Duodenal mucosa (tissue), 2 donors: ENCODE measurements at regions not wholly inside any gene's neighbourhood (a gene's known extent, or its start where the extent isn't known, plus 50 kb on each side); places are given as distances from the start of the nearest gene placed in this dataset.

Experiments used
- H3K27ac ChIP-seq: one replicate; pipeline ENCODE4 v1.7.0; 2013; ENCODE audit warnings: low read depth, low read length
- H3K27me3 ChIP-seq, 2 donors: one replicate each; pipeline ENCODE4 v1.7.0; 2013; ENCODE audit warnings: low read length in 2 of 2, control low read depth in 1 of 2; ENCODE audit not compliant: insufficient read depth in 2 of 2, control insufficient read depth in 1 of 2
- H3K36me3 ChIP-seq, 2 donors: one replicate each; pipeline ENCODE4 v1.7.0; 2013; ENCODE audit warnings: low read length in 2 of 2, control low read depth in 1 of 2; ENCODE audit not compliant: insufficient read depth in 2 of 2, control insufficient read depth in 1 of 2
- H3K4me1 ChIP-seq, 2 donors: one replicate each; pipeline ENCODE4 v1.7.0; 2013; ENCODE audit warnings: low read length in 2 of 2, control low read depth in 1 of 2; ENCODE audit not compliant: insufficient read depth in 2 of 2, control insufficient read depth in 1 of 2
- H3K4me3 ChIP-seq, 2 donors: one replicate each; pipeline ENCODE4 v1.7.0; 2013; ENCODE audit warnings: low read length in 2 of 2, low read depth in 1 of 2
- H3K9ac ChIP-seq, 2 donors: one replicate each; pipeline ENCODE4 v1.7.0; 2013; ENCODE audit warnings: low read length in 2 of 2, low read depth in 1 of 2
- H3K9me3 ChIP-seq, 2 donors: one replicate each; pipeline ENCODE4 v1.7.0; 2013; ENCODE audit warnings: low read length in 2 of 2, control low read depth in 1 of 2; ENCODE audit not compliant: control insufficient read depth in 1 of 2

GRCh38 chr14:30786701-30787100 is 87.7 kb upstream of the COCH start:
- H3K27ac ChIP-seq: no peak overlapping the region
- no peak overlapping the region for H3K9ac ChIP-seq
- H3K4me3 ChIP-seq: no peak overlapping the region
- no peaks in the 10 kb centered on the region for H3K27me3 ChIP-seq
- H3K4me1 ChIP-seq: no peaks in the 10 kb centered on the region
- H3K9me3 ChIP-seq: no peaks in the 10 kb centered on the region
- no peaks in the 10 kb centered on the region for H3K36me3 ChIP-seq

GRCh38 chr14:30790827-30791226 is 83.5 kb upstream of the COCH start:
- Histone ChIP-seq H3K36me3 (no peaks in the 10 kb centered on the region), H3K4me3 (no peak overlapping the region)

GRCh38 chr14:30791522-30792351 is 82.6 kb upstream of the COCH start:
- H3K27ac ChIP-seq: no peak overlapping the region
- H3K4me1 ChIP-seq: no peaks in the 10 kb centered on the region
- no peaks in the 10 kb centered on the region for H3K36me3 ChIP-seq
- no peaks in the 10 kb centered on the region for H3K9me3 ChIP-seq
- no peak overlapping the region for H3K9ac ChIP-seq
- H3K27me3 ChIP-seq: no peaks in the 10 kb centered on the region
- no peak overlapping the region for H3K4me3 ChIP-seq

More at GRCh38 chr14:30790827-30791226, 83.5 kb upstream of the COCH start:
- Histone ChIP-seq H3K9ac (no peak overlapping the region), H3K4me1 (no peaks in the 10 kb centered on the region), H3K9me3 (no peaks in the 10 kb centered on the region), H3K27me3 (no peaks in the 10 kb centered on the region), H3K27ac (no peak overlapping the region)

GRCh38 chr14:30796707-30797106 is 77.7 kb upstream of the COCH start:
- no peaks in the 10 kb centered on the region for H3K36me3 ChIP-seq
- no peak overlapping the region for H3K4me3 ChIP-seq
- H3K27ac ChIP-seq: no peak overlapping the region
- no peaks in the 10 kb centered on the region for H3K27me3 ChIP-seq
- H3K9me3 ChIP-seq: no peaks in the 10 kb centered on the region
- H3K9ac ChIP-seq: no peak overlapping the region
- H3K4me1 ChIP-seq: no peaks in the 10 kb centered on the region

- Histone ChIP-seq H3K9me3 (no peaks in the 10 kb centered on the region), H3K4me1 (no peaks in the 10 kb centered on the region), H3K4me3 (no peak overlapping the region)
Measured at GRCh38 chr14:30798516-30798915, 75.8 kb upstream of the COCH start.

GRCh38 chr14:30798961-30799360 is 75.4 kb upstream of the COCH start:
- Histone ChIP-seq H3K36me3 (no peaks in the 10 kb centered on the region), H3K9me3 (no peaks in the 10 kb centered on the region), H3K27ac (no peak overlapping the region), H3K4me3 (no peak overlapping the region), H3K4me1 (no peaks in the 10 kb centered on the region), H3K27me3 (no peaks in the 10 kb centered on the region), H3K9ac (no peak overlapping the region)

More at GRCh38 chr14:30798516-30798915, 75.8 kb upstream of the COCH start:
- Histone ChIP-seq H3K9ac (no peak overlapping the region), H3K36me3 (no peaks in the 10 kb centered on the region), H3K27ac (no peak overlapping the region), H3K27me3 (no peaks in the 10 kb centered on the region)

GRCh38 chr14:30799933-30800332 is 74.4 kb upstream of the COCH start:
- no peaks in the 10 kb centered on the region for H3K4me1 ChIP-seq
- no peaks in the 10 kb centered on the region for H3K9me3 ChIP-seq
- H3K36me3 ChIP-seq: no peaks in the 10 kb centered on the region
- no peak overlapping the region for H3K4me3 ChIP-seq
- H3K27ac ChIP-seq: no peak overlapping the region
- no peak overlapping the region for H3K9ac ChIP-seq
- no peaks in the 10 kb centered on the region for H3K27me3 ChIP-seq

- no peaks in the 10 kb centered on the region for H3K27me3 ChIP-seq
- H3K36me3 ChIP-seq: no peaks in the 10 kb centered on the region
- H3K27ac ChIP-seq: no peak overlapping the region
- no peaks in the 10 kb centered on the region for H3K9me3 ChIP-seq
- H3K4me1 ChIP-seq: no peaks in the 10 kb centered on the region
- no peak overlapping the region for H3K4me3 ChIP-seq
- no peak overlapping the region for H3K9ac ChIP-seq
Measured at GRCh38 chr14:30803185-30803584, 71.2 kb upstream of the COCH start.

GRCh38 chr14:30805284-30805683 is 69.1 kb upstream of the COCH start:
- Histone ChIP-seq H3K4me1 (no peaks in the 10 kb centered on the region), H3K9me3 (no peaks in the 10 kb centered on the region), H3K9ac (no peak overlapping the region), H3K36me3 (no peaks in the 10 kb centered on the region), H3K27ac (no peak overlapping the region), H3K27me3 (no peaks in the 10 kb centered on the region), H3K4me3 (no peak overlapping the region)

- H3K4me3 ChIP-seq: no peak overlapping the region
Measured at GRCh38 chr14:30808576-30808975, 65.8 kb upstream of the COCH start.

More at GRCh38 chr14:30808576-30808975, 65.8 kb upstream of the COCH start:
- Histone ChIP-seq H3K9me3 (no peaks in the 10 kb centered on the region), H3K36me3 (no peaks in the 10 kb centered on the region), H3K9ac (no peak overlapping the region), H3K4me1 (no peaks in the 10 kb centered on the region), H3K27me3 (no peaks in the 10 kb centered on the region), H3K27ac (no peak overlapping the region)
